Stomach (tissue), 8 donors: ENCODE measurements at regions not wholly inside any gene's neighbourhood (a gene's known extent, or its start where the extent isn't known, plus 50 kb on each side); places are given as distances from the start of the nearest gene placed in this dataset.
A peak's percentile ranks its signal among the peaks of the same experiment; 100 is the strongest.
"Not testable (repeated sequence)": the region's sequence is repeated elsewhere in the genome, so short reads cannot be mapped to it uniquely, and the experiment has no call there.

Experiments used
- DNase-seq, 2 donors: peaks; one replicate each; pipeline versions ENCODE4 v3.0.0 to v3.0.0-alpha.2; 2013 to 2019
- H3K27ac ChIP-seq, 5 donors: fragments of 200-600 bp in 4 of 5; sonication (generic) in 4 of 5; one replicate each; pipeline ENCODE4 v1.5.1; 2013 to 2019; ENCODE audit warnings: mild to moderate bottlenecking in 1 of 5, moderate library complexity in 1 of 5
- H3K27me3 ChIP-seq, 3 donors: fragments of 200-600 bp; sonication (generic); one replicate each; pipeline ENCODE4 v1.5.1; 2017 to 2019; ENCODE audit warnings: mixed run types in 1 of 3
- H3K36me3 ChIP-seq, 4 donors: fragments of 200-600 bp; sonication (generic); 1 replicate in 3 of 4; 2 replicates in 1 of 4; pipeline ENCODE4 v1.5.1; 2016 to 2019
- H3K4me1 ChIP-seq, 4 donors: fragments of 200-600 bp; sonication (generic); one replicate each; pipeline ENCODE4 v1.5.1; 2016 to 2019
- H3K4me3 ChIP-seq, 4 donors: fragments of 200-600 bp; sonication (generic) in 3 of 4; one replicate each; pipeline ENCODE4 v1.5.1; 2016 to 2019; ENCODE audit warnings: mild to moderate bottlenecking in 1 of 4
- H3K9me3 ChIP-seq, 4 donors: fragments of 200-600 bp; sonication (generic); one replicate each; pipeline ENCODE4 v1.5.1; 2016 to 2019
- POLR2AphosphoS5 ChIP-seq, 3 donors: sonication (generic); formaldehyde crosslinking; IDR thresholded peaks; one replicate each; pipeline ENCODE4 v1.6.1; 2016; ENCODE audit warnings: antibody characterized with exemption in 3 of 3
- WGBS, 5 donors: extraction: QIAGEN DNeasy Blood & Tissue Kit in 3 of 5; methylation state at CpG; one replicate each; pipeline versions ENCODE4 v1.1.5 to v1.1.7; 2013 to 2018; 5-methylcytosine and 5-hydroxymethylcytosine counted together
- intact Hi-C: fragments of 100-400 bp; cut with DNase I; formaldehyde crosslinking; loops from one replicate; pipeline ENCODE4 v1.15.1; 2023; ENCODE audit warnings: low total_unique reads
- donor health status: healthy with polysubstance abuse.
- donor health status: Bipolar disorder and iron deficiency.
- donor health status: healthy.

GRCh38 chr16:21361612-21362227, 83.6 kb upstream of the CRYM start:
- H3K4me1 ChIP-seq, H3K9me3 ChIP-seq, H3K4me3 ChIP-seq, H3K36me3 ChIP-seq, H3K27me3 ChIP-seq, H3K27ac ChIP-seq, intact Hi-C loops: not testable (repeated sequence)
- peak in 1 of 2 donors; percentile 12 for DNase-seq
- WGBS, 5 donors = 59 to 81% (median 72%) methylated on average over 9 of the region's 9 CpGs
- peak in 1 of 3 donors; percentile 32 for TF ChIP-seq POLR2AphosphoS5 (IDR thresholded peaks at IDR 0.05)

- H3K9me3 ChIP-seq, H3K27ac ChIP-seq, H3K27me3 ChIP-seq, H3K4me3 ChIP-seq, H3K36me3 ChIP-seq, H3K4me1 ChIP-seq, DNase-seq, intact Hi-C loops: not testable (repeated sequence)
- WGBS, 5 donors = 60 to 71% (median 68%) methylated on average over 2 to 3 of the region's 3 CpGs
Measured at GRCh38 chr16:21361045-21361444, 83.0 kb upstream of the CRYM start.

GRCh38 chr16:21359513-21359912, 81.4 kb upstream of the CRYM start:
- intact Hi-C loops, H3K4me1 ChIP-seq, H3K36me3 ChIP-seq, H3K9me3 ChIP-seq, H3K27ac ChIP-seq, H3K4me3 ChIP-seq, DNase-seq, H3K27me3 ChIP-seq: not testable (repeated sequence)
- 85 to 96% (median 88%) methylated on average over 10 to 12 of the region's 12 CpGs for WGBS, 5 donors

GRCh38 chr16:21358261-21358795, 80.2 kb upstream of the CRYM start:
- 85 to 93% (median 90%) methylated on average over 17 to 18 of the region's 18 CpGs for WGBS, 5 donors
- H3K4me3 ChIP-seq, H3K9me3 ChIP-seq, DNase-seq, H3K27me3 ChIP-seq, H3K27ac ChIP-seq, H3K4me1 ChIP-seq, intact Hi-C loops, H3K36me3 ChIP-seq: not testable (repeated sequence)

- H3K27me3 ChIP-seq, H3K27ac ChIP-seq, H3K9me3 ChIP-seq, H3K4me1 ChIP-seq, H3K36me3 ChIP-seq, H3K4me3 ChIP-seq, intact Hi-C loops: not testable (repeated sequence)
- peak in 1 of 2 donors; percentile 15 for DNase-seq
- 70 to 89% (median 84%) methylated on average over 7 to 10 of the region's 10 CpGs for WGBS, 5 donors
Measured at GRCh38 chr16:21356308-21356707, 78.2 kb upstream of the CRYM start.

- H3K27ac ChIP-seq, H3K4me1 ChIP-seq, DNase-seq, H3K9me3 ChIP-seq, H3K27me3 ChIP-seq, intact Hi-C loops, H3K4me3 ChIP-seq: not testable (repeated sequence)
- 78 to 98% (median 97%) methylated on average over 4 to 5 of the region's 5 CpGs for WGBS, 5 donors
- H3K36me3 ChIP-seq = peaks cover 0 to 10% (median 4%) of the 10 kb centered on the region in 4 donors
Measured at GRCh38 chr16:21351433-21351832, 73.3 kb upstream of the CRYM start.

GRCh38 chr16:21350851-21351250, 72.8 kb upstream of the CRYM start:
- H3K4me3 ChIP-seq, H3K27ac ChIP-seq, H3K9me3 ChIP-seq, H3K27me3 ChIP-seq, H3K4me1 ChIP-seq, DNase-seq, intact Hi-C loops: not testable (repeated sequence)
- H3K36me3 ChIP-seq = peaks cover 0 to 10% (median 4%) of the 10 kb centered on the region in 4 donors
- 83 to 100% (median 87%) methylated on average over 4 to 6 of the region's 6 CpGs for WGBS, 5 donors

- H3K4me1 ChIP-seq, H3K4me3 ChIP-seq, intact Hi-C loops, H3K27me3 ChIP-seq, H3K27ac ChIP-seq, DNase-seq, H3K9me3 ChIP-seq: not testable (repeated sequence)
- peaks cover 0 to 10% (median 4%) of the 10 kb centered on the region in 4 donors for H3K36me3 ChIP-seq
- WGBS, 5 donors = 63 to 87% (median 85%) methylated on average over 4 to 13 of the region's 13 CpGs
Measured at GRCh38 chr16:21349336-21349735, 71.2 kb upstream of the CRYM start.

- intact Hi-C loops, H3K4me1 ChIP-seq, DNase-seq, H3K27ac ChIP-seq, H3K4me3 ChIP-seq, H3K27me3 ChIP-seq, H3K9me3 ChIP-seq: not testable (repeated sequence)
- H3K36me3 ChIP-seq = peaks cover 0 to 10% (median 4%) of the 10 kb centered on the region in 4 donors
- 69 to 78% (median 72%) methylated on average over 6 to 9 of the region's 9 CpGs for WGBS, 5 donors
Measured at GRCh38 chr16:21348815-21349214, 70.7 kb upstream of the CRYM start.

GRCh38 chr16:21347538-21347937, 69.4 kb upstream of the CRYM start:
- H3K4me1 ChIP-seq, intact Hi-C loops, H3K9me3 ChIP-seq, H3K27me3 ChIP-seq, H3K4me3 ChIP-seq, DNase-seq, H3K27ac ChIP-seq: not testable (repeated sequence)
- peaks cover 0 to 10% (median 4%) of the 10 kb centered on the region in 4 donors for H3K36me3 ChIP-seq
- WGBS, 5 donors = 85 to 94% (median 88%) methylated on average over 4 to 11 of the region's 11 CpGs

GRCh38 chr16:21346756-21347491, 68.8 kb upstream of the CRYM start:
- H3K27ac ChIP-seq, DNase-seq, H3K27me3 ChIP-seq, H3K4me1 ChIP-seq, H3K9me3 ChIP-seq, H3K4me3 ChIP-seq, intact Hi-C loops: not testable (repeated sequence)
- 88 to 90% (median 89%) methylated on average over 24 to 25 of the region's 25 CpGs for WGBS, 5 donors
- H3K36me3 ChIP-seq = peaks cover 0 to 10% (median 4%) of the 10 kb centered on the region in 4 donors
